Kidney epithelial cell (primary cell): ENCODE measurements at regions not wholly inside any gene's neighbourhood (a gene's known extent, or its start where the extent isn't known, plus 50 kb on each side); places are given as distances from the start of the nearest gene placed in this dataset.
"Not testable (repeated sequence)": the region's sequence is repeated elsewhere in the genome, so short reads cannot be mapped to it uniquely, and the experiment has no call there.

Source experiments
- DNase-seq: peaks from one replicate; pipeline ENCODE4 v3.0.0-alpha.2; 2010; ENCODE audit warnings: low read depth
- H3K27me3 ChIP-seq: 2 replicates; pipeline ENCODE4 v1.6.0; 2011; ENCODE audit warnings: low read length; ENCODE audit not compliant: control insufficient read depth, insufficient read depth
- H3K36me3 ChIP-seq: 2 replicates; pipeline ENCODE4 v1.5.1; 2011; ENCODE audit warnings: low read length; ENCODE audit not compliant: control insufficient read depth, insufficient read depth
- H3K4me3 ChIP-seq: 2 replicates; pipeline ENCODE4 v1.5.1; 2011; ENCODE audit warnings: low read depth, mild to moderate bottlenecking, control low read depth, low read length
- TF ChIP-seq, protein P1 (sequence below): IDR thresholded peaks from 2 replicates; pipeline ENCODE4 v1.5.1; 2011; ENCODE audit warnings: mild to moderate bottlenecking, moderate library complexity, low read length, control low read depth, inconsistent platforms; ENCODE audit not compliant: insufficient read depth, poor library complexity, severe bottlenecking

DNA sequence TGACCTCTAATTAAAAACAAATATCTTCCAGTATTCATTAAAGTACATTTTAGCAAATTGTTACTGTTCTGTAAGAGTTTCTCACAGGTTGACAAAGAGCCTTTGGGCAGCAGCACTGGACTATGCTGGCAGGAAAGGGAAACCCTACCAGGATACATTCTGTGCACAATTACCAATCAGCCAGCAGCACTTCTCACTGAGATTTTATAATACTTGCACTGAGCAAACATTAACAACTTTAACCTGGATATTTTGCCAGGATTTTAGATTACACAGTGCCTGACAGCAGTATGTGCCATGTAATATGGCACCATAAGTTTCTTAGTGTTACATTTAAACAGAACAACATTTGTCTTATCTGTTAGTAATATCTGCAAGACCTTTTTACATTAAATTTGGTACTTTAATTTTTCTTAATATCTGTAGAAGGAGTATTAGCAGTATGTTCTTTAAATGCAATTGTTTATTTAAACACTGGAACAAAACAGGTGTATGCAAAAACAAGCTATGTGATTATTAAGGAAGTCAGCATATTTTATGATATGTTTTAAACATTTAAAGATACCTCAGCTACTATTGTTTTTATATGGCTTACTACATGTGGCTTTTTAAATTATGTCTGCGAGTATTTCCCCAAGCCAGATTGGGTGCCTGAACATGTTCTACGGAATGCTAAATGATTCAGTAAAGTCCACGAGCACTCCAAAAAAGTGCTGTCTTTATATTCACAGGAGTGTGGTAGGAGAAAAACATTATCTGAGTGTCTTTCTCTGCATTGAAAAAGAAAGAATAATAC is 699.0 kb upstream of the LUZP2 start:
- no peak overlapping the region for H3K4me3 ChIP-seq
- no peaks in the 10 kb centered on the region for H3K36me3 ChIP-seq
- TF ChIP-seq, protein P1, sequence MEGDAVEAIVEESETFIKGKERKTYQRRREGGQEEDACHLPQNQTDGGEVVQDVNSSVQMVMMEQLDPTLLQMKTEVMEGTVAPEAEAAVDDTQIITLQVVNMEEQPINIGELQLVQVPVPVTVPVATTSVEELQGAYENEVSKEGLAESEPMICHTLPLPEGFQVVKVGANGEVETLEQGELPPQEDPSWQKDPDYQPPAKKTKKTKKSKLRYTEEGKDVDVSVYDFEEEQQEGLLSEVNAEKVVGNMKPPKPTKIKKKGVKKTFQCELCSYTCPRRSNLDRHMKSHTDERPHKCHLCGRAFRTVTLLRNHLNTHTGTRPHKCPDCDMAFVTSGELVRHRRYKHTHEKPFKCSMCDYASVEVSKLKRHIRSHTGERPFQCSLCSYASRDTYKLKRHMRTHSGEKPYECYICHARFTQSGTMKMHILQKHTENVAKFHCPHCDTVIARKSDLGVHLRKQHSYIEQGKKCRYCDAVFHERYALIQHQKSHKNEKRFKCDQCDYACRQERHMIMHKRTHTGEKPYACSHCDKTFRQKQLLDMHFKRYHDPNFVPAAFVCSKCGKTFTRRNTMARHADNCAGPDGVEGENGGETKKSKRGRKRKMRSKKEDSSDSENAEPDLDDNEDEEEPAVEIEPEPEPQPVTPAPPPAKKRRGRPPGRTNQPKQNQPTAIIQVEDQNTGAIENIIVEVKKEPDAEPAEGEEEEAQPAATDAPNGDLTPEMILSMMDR, result no peak
- no peak for DNase-seq
- no peaks in the 10 kb centered on the region for H3K27me3 ChIP-seq

DNA sequence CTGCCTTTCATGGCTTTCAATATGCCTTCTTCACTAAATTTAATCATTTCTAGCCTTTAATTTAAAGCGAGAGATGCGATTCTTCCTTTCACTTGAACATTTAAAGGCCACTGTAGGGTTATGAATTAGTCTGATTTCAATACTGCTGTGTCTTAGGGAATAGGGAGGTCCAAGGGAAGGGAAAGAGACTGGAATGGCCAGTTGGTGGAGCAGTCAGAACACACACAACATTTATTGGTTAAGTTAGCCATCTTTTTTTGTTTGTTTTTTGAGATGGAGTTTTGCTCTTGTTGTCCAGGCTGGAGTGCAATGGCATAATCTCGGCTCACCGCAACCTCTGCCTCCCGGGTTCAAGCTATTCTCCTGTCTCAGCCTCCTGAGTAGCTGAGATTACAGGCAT is 662.5 kb upstream of the LUZP2 start:
- not testable (repeated sequence) for H3K27me3 ChIP-seq, H3K4me3 ChIP-seq, H3K36me3 ChIP-seq, DNase-seq

DNA sequence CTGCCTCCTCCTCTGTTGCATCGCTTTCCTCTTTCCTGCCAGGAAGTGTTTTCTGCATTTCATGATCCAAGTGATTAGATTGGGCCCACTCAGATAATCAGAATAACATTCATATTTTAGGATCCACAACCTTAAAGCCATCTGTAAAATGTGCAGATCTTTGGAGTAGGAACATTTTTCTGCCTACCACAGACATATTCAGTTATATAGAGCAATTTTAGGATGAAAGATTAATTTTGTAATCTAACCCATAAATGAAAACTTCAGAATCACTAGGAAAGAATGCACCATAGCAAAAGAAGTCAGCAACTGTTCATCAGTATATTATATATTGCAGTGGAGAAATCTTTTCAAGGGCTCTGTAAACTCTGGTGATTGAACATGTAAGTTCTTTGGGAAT is 659.9 kb upstream of the LUZP2 start:
- no peak for DNase-seq
- TF ChIP-seq, protein P1, result no peak
- Histone ChIP-seq H3K27me3 (no peaks in the 10 kb centered on the region), H3K36me3 (no peaks in the 10 kb centered on the region), H3K4me3 (no peak overlapping the region)

DNA sequence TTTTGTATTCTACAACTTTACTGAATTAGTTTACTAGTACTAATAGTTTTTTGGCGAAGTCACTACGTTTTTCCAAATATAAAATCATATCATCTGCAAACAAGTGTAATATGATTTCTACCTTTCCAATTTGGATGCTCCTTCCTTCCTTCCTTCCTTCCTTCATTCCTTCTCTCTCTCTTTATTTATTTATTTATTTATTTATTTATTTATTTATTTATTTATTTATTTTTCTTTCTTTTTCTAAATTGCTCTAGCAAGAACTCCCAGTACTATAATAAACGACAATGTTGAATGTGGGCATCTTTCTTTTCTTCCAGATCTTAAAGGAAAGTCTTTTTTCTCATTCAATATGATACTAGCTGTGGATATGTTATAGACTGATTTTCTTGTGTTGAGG is 656.0 kb upstream of the LUZP2 start:
- TF ChIP-seq, protein P1, result no peak
- Histone ChIP-seq H3K27me3 (no peaks in the 10 kb centered on the region), H3K4me3 (no peak overlapping the region), H3K36me3 (no peaks in the 10 kb centered on the region)
- no peak for DNase-seq

DNA sequence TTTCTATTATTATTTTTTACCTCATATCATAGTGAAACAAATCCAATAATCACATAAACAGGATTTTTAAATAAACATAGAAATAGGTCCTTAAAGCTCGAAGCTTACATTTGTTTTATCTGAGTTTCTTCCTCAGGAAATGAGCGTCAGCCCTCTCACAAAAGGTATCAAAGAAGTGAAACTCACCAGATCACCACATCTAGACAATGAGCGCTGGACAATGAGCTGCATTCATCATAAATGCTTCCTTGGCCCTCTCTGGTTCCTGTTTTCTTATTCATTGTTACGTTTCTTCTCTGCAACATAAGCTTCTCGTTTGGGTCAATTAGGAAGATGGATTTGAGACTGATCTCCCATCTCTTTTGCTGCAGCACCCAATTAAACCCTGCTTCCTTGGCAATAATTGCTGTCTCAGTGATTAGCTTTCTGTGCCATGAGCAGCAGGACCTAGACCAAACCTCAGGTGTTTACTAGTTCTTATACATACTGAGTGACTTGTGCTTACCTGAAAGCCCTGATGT is 649.9 kb upstream of the LUZP2 start:
- no peak for DNase-seq
- TF ChIP-seq, protein P1, result no peak
- Histone ChIP-seq H3K27me3 (no peaks in the 10 kb centered on the region), H3K36me3 (no peaks in the 10 kb centered on the region), H3K4me3 (no peak overlapping the region)

DNA sequence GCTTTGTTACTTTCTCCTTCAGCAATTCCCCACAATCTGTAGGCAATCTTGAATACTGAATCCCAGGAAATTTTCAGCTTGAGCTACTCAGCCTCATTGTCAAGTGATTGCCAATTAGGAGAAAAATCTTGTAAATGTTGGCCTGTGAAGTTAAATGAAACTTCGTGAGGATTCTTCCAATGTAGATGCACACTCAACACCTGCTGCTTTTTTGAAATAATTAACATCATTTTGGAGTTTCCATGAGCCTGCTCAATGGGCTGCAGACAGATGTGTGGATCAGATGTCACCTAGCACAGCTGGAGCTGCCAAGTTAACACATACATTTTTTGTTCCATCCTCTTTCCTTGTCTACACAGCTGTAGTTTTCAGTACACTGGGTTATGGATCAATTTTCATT is 645.6 kb upstream of the LUZP2 start:
- no peak for DNase-seq
- H3K36me3 ChIP-seq, result no peaks in the 10 kb centered on the region
- TF ChIP-seq, protein P1, result no peak
- H3K27me3 ChIP-seq, result no peaks in the 10 kb centered on the region
- no peak overlapping the region for H3K4me3 ChIP-seq
